ENCODE measurements at regions not wholly inside any gene's neighbourhood (a gene's known extent, or its start where the extent isn't known, plus 50 kb on each side); places are given as distances from the start of the nearest gene placed in this dataset.

- TF ChIP-seq EZH2phosphoT487 (IDR thresholded peaks at IDR 0.05; ENCODE audit: insufficient read depth, low read depth) (no peak), EZH2 (IDR thresholded peaks at IDR 0.05; ENCODE audit: insufficient read depth, poor library complexity, severe bottlenecking) (no peak)
Measured at GRCh38 chr12:24302708-24303107, 353.2 kb upstream of the SOX5 start.
